GM23338 (cell line): ENCODE measurements at regions not wholly inside any gene's neighbourhood (a gene's known extent, or its start where the extent isn't known, plus 50 kb on each side); places are given as distances from the start of the nearest gene placed in this dataset.

Experiments used
- ATAC-seq: fragments of 200-7000 bp; cut with Tn5 transposase; 3 replicates; pipeline ENCODE4 v1.9.1; 2020
- DNase-seq: peaks from one replicate; pipeline ENCODE4 v3.0.0-alpha.2; 2015; ENCODE audit warnings: low spot score
- H2AFZ ChIP-seq: fragments of 200-600 bp; sonication (generic); 2 replicates; pipeline ENCODE4 v1.8.0; 2016; ENCODE audit warnings: antibody characterized with exemption, mild to moderate bottlenecking, moderate library complexity
- H3F3A ChIP-seq: fragments of 200-600 bp; sonication (generic); replicated peaks from 2 replicates; pipeline ENCODE4 v1.8.0; 2017; ENCODE audit warnings: antibody characterized with exemption, mixed run types, low read depth
- H3K27ac ChIP-seq: fragments of 200-600 bp; sonication (generic); 2 replicates; pipeline ENCODE4 v1.6.1; 2016; ENCODE audit warnings: low read depth
- H3K27me3 ChIP-seq: fragments of 200-600 bp; sonication (generic); 2 replicates; pipeline ENCODE4 v1.8.0; 2016; ENCODE audit warnings: mild to moderate bottlenecking, mixed run types, moderate library complexity; ENCODE audit not compliant: insufficient read depth
- H3K36me3 ChIP-seq: fragments of 200-600 bp; sonication (generic); 2 replicates; pipeline ENCODE4 v1.8.0; 2016; ENCODE audit warnings: mild to moderate bottlenecking; ENCODE audit not compliant: insufficient read depth
- H3K4me1 ChIP-seq: fragments of 200-600 bp; sonication (generic); 2 replicates; pipeline ENCODE4 v1.8.0; 2016; ENCODE audit warnings: mild to moderate bottlenecking, moderate library complexity; ENCODE audit not compliant: insufficient read depth
- H3K4me2 ChIP-seq: fragments of 200-600 bp; sonication (generic); 2 replicates; pipeline ENCODE4 v1.7.1; 2017; ENCODE audit warnings: mixed run types
- H3K4me3 ChIP-seq: fragments of 200-600 bp; sonication (generic); 2 replicates; pipeline ENCODE4 v1.6.1; 2016; ENCODE audit warnings: mixed run types
- H3K79me2 ChIP-seq: fragments of 200-600 bp; sonication (generic); replicated peaks from 2 replicates; pipeline ENCODE4 v1.8.0; 2017; ENCODE audit warnings: mild to moderate bottlenecking; ENCODE audit not compliant: insufficient read depth
- H3K9me2 ChIP-seq: fragments of 200-600 bp; sonication (generic); 2 replicates; pipeline ENCODE4 v1.8.0; 2017; ENCODE audit not compliant: insufficient read depth
- H4K20me1 ChIP-seq: fragments of 200-600 bp; sonication (generic); replicated peaks from 2 replicates; pipeline ENCODE4 v1.8.0; 2017; ENCODE audit warnings: mild to moderate bottlenecking; ENCODE audit not compliant: insufficient read depth
- H3K27ac Mint-ChIP-seq: 2 replicates; pipeline ENCODE4 v1.8.0; 2020; ENCODE audit warnings: inconsistent platforms, mild to moderate bottlenecking, moderate library complexity, mixed read lengths
- H3K27me3 Mint-ChIP-seq: 3 replicates; pipeline ENCODE4 v1.8.0; 2022; ENCODE audit warnings: low read depth, mild to moderate bottlenecking, moderate library complexity, mixed read lengths, inconsistent platforms; ENCODE audit not compliant: insufficient read depth, poor library complexity
- H3K36me3 Mint-ChIP-seq: 3 replicates; pipeline ENCODE4 v1.8.0; 2021; ENCODE audit warnings: low read depth, mild to moderate bottlenecking, inconsistent platforms, moderate library complexity, mixed read lengths
- H3K4me1 Mint-ChIP-seq: 3 replicates; pipeline ENCODE4 v1.8.0; 2020; ENCODE audit warnings: mild to moderate bottlenecking, inconsistent platforms, mixed read lengths
- H3K4me3 Mint-ChIP-seq: 3 replicates; pipeline ENCODE4 v1.8.0; 2021; ENCODE audit warnings: moderate library complexity, mild to moderate bottlenecking, inconsistent platforms, mixed read lengths
- H3K9me3 Mint-ChIP-seq: 3 replicates; pipeline ENCODE4 v1.8.0; 2020; ENCODE audit warnings: moderate library complexity, mild to moderate bottlenecking, inconsistent platforms, mixed read lengths
- CREB1 ChIP-seq: fragments of 250-450 bp; sonication (Bioruptor Pico); IDR thresholded peaks from 2 replicates; pipeline ENCODE4 v1.5.0; 2020; ENCODE audit warnings: low read depth, mild to moderate bottlenecking, moderate library complexity
- CTCF ChIP-seq, 2 experiments: fragments of 200-600 bp in 1 of 2; sonication (generic) in 1 of 2; conservative IDR thresholded peaks; 2 replicates each; pipeline versions ENCODE4 v1.5.1 to v1.6.1; 2016 to 2017; ENCODE audit warnings: antibody characterized with exemption in 2 of 2, low read depth in 2 of 2, mild to moderate bottlenecking in 2 of 2, moderate library complexity in 1 of 2
- ETS1 ChIP-seq: IDR thresholded peaks from 2 replicates; pipeline ENCODE4 v1.6.1; 2016; ENCODE audit warnings: antibody characterized with exemption
- EZH2 ChIP-seq: fragments of 200-600 bp; sonication (generic); IDR thresholded peaks from one replicate; pipeline ENCODE4 v1.8.0; 2017; ENCODE audit warnings: antibody characterized with exemption, mild to moderate bottlenecking, low read depth; ENCODE audit not compliant: unreplicated experiment
- EZH2phosphoT487 ChIP-seq: fragments of 200-600 bp; sonication (generic); IDR thresholded peaks from one replicate; pipeline ENCODE4 v1.8.1; 2018; ENCODE audit warnings: antibody characterized with exemption; ENCODE audit not compliant: unreplicated experiment
- JUNB ChIP-seq: IDR thresholded peaks from one replicate; pipeline ENCODE4 v1.6.1; 2016; ENCODE audit warnings: antibody characterized with exemption; ENCODE audit not compliant: unreplicated experiment
- NANOG ChIP-seq: IDR thresholded peaks from 2 replicates; pipeline ENCODE4 v1.6.1; 2016; ENCODE audit warnings: antibody characterized with exemption, borderline replicate concordance
- POLR2AphosphoS5 ChIP-seq: IDR thresholded peaks from 2 replicates; pipeline ENCODE4 v1.6.1; 2016; ENCODE audit warnings: antibody characterized with exemption, low read depth
- REST ChIP-seq: IDR thresholded peaks from one replicate; pipeline ENCODE4 v1.6.1; 2018; ENCODE audit warnings: antibody characterized with exemption; ENCODE audit not compliant: unreplicated experiment
- STAT1 ChIP-seq: IDR thresholded peaks from one replicate; pipeline ENCODE4 v1.6.1; 2016; ENCODE audit warnings: antibody characterized with exemption; ENCODE audit not compliant: unreplicated experiment
- ZNF114 ChIP-seq: fragments of 250-450 bp; sonication (Bioruptor Pico); IDR thresholded peaks from 2 replicates; pipeline ENCODE4 v1.5.0; 2020; ENCODE audit warnings: mild to moderate bottlenecking, moderate library complexity
- ZNF331 ChIP-seq: fragments of 250-450 bp; sonication (Bioruptor Pico); IDR thresholded peaks from 2 replicates; pipeline ENCODE4 v1.5.0; 2020; ENCODE audit warnings: low read depth, mild to moderate bottlenecking, moderate library complexity
- ZNF462 ChIP-seq: fragments of 250-450 bp; sonication (Bioruptor Pico); IDR thresholded peaks from 2 replicates; pipeline ENCODE4 v1.5.0; 2020; ENCODE audit warnings: mild to moderate bottlenecking, moderate library complexity

- Mint-ChIP-seq H3K36me3 (peaks cover 3% of the 10 kb centered on the region; the same call in 1 of the 3 replicates), H3K4me3 (no peak overlapping the region), H3K27ac (no peak overlapping the region), H3K9me3 (peaks cover 69% of the 10 kb centered on the region), H3K27me3 (peaks cover 5% of the 10 kb centered on the region), H3K4me1 (peaks cover 27% of the 10 kb centered on the region; the same call in 2 of the 3 replicates)
- Histone ChIP-seq H3K4me2 (no peak overlapping the region), H3K4me1 (peaks cover 27% of the 10 kb centered on the region), H3F3A (no peaks in the 10 kb centered on the region), H3K36me3 (no peaks in the 10 kb centered on the region; the same call in 1 of the 2 replicates), H3K27me3 (no peaks in the 10 kb centered on the region), H4K20me1 (no peaks in the 10 kb centered on the region), H3K79me2 (no peaks in the 10 kb centered on the region), H3K4me3 (no peak overlapping the region), H3K9me2 (no peaks in the 10 kb centered on the region), H3K27ac (no peak overlapping the region), H2AFZ (no peak overlapping the region)
- TF ChIP-seq ETS1 (no peak), EZH2 (no peak), CTCF (conservative IDR thresholded peaks at IDR 0.05; ENCODE audit: low read depth in 2 of 2) (no peak), JUNB (no peak), STAT1 (no peak), ZNF331 (CRISPR knock-in tag) (no peak), NANOG (no peak), ZNF114 (CRISPR knock-in tag) (no peak), CREB1 (no peak), REST (no peak), ZNF462 (CRISPR knock-in tag) (no peak), POLR2AphosphoS5 (no peak), EZH2phosphoT487 (no peak)
- no peak for DNase-seq
- no peak for ATAC-seq
Observed at GRCh38 chr2:5369510-5369909, 322.7 kb upstream of the SOX11 start.
